Ovary (tissue), 3 donors: ENCODE measurements at regions not wholly inside any gene's neighbourhood (a gene's known extent, or its start where the extent isn't known, plus 50 kb on each side); places are given as distances from the start of the nearest gene placed in this dataset.

ENCODE experiments used
- CTCF ChIP-seq, 3 donors: fragments of 450-650 bp in 2 of 3; fragments of 200-600 bp in 1 of 3; IDR thresholded peaks; one replicate each; pipeline versions ENCODE4 v1.5.1 to v1.8.0; 2016 to 2022; ENCODE audit warnings: antibody characterized with exemption in 3 of 3, mild to moderate bottlenecking in 1 of 3
- EP300 ChIP-seq: sonication (generic); formaldehyde crosslinking; IDR thresholded peaks from one replicate; pipeline ENCODE4 v1.6.1; 2017; ENCODE audit warnings: antibody characterized with exemption
- donor health status: DM: no; HTN: no; CAD: no.

GRCh38 chr3:139122612-139123011 lies 77.9 kb upstream of the PRR23C start:
- TF ChIP-seq CTCF (IDR thresholded peaks at IDR 0.05): no peak
- TF ChIP-seq EP300: no peak
